Mesendoderm (in vitro differentiated cells): ENCODE measurements at regions not wholly inside any gene's neighbourhood (a gene's known extent, or its start where the extent isn't known, plus 50 kb on each side); places are given as distances from the start of the nearest gene placed in this dataset.

Experiments
- DNase-seq: peaks from one replicate; pipeline ENCODE4 v3.0.0; 2013
- H2AK5ac ChIP-seq: 2 replicates; pipeline ENCODE4 v1.6.1; 2013; ENCODE audit warnings: low read length, inconsistent platforms
- H2BK120ac ChIP-seq: 2 replicates; pipeline ENCODE4 v1.6.1; 2013; ENCODE audit warnings: low read depth, mild to moderate bottlenecking, low read length, moderate library complexity, mixed read lengths
- H2BK15ac ChIP-seq: replicated peaks from 2 replicates; pipeline ENCODE4 v1.6.1; 2013; ENCODE audit warnings: low read depth, mild to moderate bottlenecking, moderate library complexity
- H2BK5ac ChIP-seq: 2 replicates; pipeline ENCODE4 v1.6.1; 2013; ENCODE audit warnings: low read length, inconsistent platforms
- H3K18ac ChIP-seq: 2 replicates; pipeline ENCODE4 v1.6.1; 2013; ENCODE audit warnings: mild to moderate bottlenecking, low read length, mixed read lengths
- H3K23ac ChIP-seq: one replicate; pipeline ENCODE4 v1.6.1; 2013; ENCODE audit warnings: low read length
- H3K27ac ChIP-seq: 2 replicates; pipeline ENCODE4 v1.5.1; 2013; ENCODE audit warnings: low read depth, mild to moderate bottlenecking, inconsistent platforms, low read length, moderate library complexity
- H3K27me3 ChIP-seq: 2 replicates; pipeline ENCODE4 v1.6.1; 2013; ENCODE audit warnings: low read length, control low read depth, mild to moderate bottlenecking, inconsistent platforms; ENCODE audit not compliant: insufficient read depth, poor library complexity
- H3K36me3 ChIP-seq: 2 replicates; pipeline ENCODE4 v1.6.1; 2013; ENCODE audit warnings: low read length, inconsistent platforms; ENCODE audit not compliant: control insufficient read depth, insufficient read depth
- H3K4ac ChIP-seq: one replicate; pipeline ENCODE4 v1.6.1; 2013; ENCODE audit warnings: low read depth, mild to moderate bottlenecking, low read length, moderate library complexity
- H3K4me1 ChIP-seq: 2 replicates; pipeline ENCODE4 v1.6.1; 2013; ENCODE audit warnings: low read depth, low read length, inconsistent platforms; ENCODE audit not compliant: control insufficient read depth
- H3K4me2 ChIP-seq: 2 replicates; pipeline ENCODE4 v1.6.1; 2013; ENCODE audit warnings: low read length
- H3K4me3 ChIP-seq: 2 replicates; pipeline ENCODE4 v1.5.1; 2013; ENCODE audit warnings: mild to moderate bottlenecking, low read length
- H3K56ac ChIP-seq: one replicate; pipeline ENCODE4 v1.6.1; 2013; ENCODE audit warnings: low read length
- H3K79me1 ChIP-seq: 2 replicates; pipeline ENCODE4 v1.6.1; 2013; ENCODE audit warnings: low read length, inconsistent platforms
- H3K79me2 ChIP-seq: 2 replicates; pipeline ENCODE4 v1.6.1; 2013; ENCODE audit warnings: mild to moderate bottlenecking, low read length; ENCODE audit not compliant: control insufficient read depth, insufficient read depth
- H3K9ac ChIP-seq: 2 replicates; pipeline ENCODE4 v1.6.1; 2013; ENCODE audit warnings: low read length, inconsistent platforms
- H4K5ac ChIP-seq: one replicate; pipeline ENCODE4 v1.6.1; 2013; ENCODE audit warnings: low read length
- H4K8ac ChIP-seq: one replicate; pipeline ENCODE4 v1.6.1; 2013; ENCODE audit warnings: low read depth, mild to moderate bottlenecking, control low read depth, low read length, moderate library complexity
- WGBS: extraction: QIAGEN DNeasy Blood & Tissue Kit; methylation state at CpG from one replicate; pipeline ENCODE4 v1.1.7; 2013; ENCODE audit warnings: low lambda C conversion rate, missing lambda C conversion rate; ENCODE audit not compliant: insufficient coverage; ENCODE audit errors: extremely low coverage; 5-methylcytosine and 5-hydroxymethylcytosine counted together

DNA sequence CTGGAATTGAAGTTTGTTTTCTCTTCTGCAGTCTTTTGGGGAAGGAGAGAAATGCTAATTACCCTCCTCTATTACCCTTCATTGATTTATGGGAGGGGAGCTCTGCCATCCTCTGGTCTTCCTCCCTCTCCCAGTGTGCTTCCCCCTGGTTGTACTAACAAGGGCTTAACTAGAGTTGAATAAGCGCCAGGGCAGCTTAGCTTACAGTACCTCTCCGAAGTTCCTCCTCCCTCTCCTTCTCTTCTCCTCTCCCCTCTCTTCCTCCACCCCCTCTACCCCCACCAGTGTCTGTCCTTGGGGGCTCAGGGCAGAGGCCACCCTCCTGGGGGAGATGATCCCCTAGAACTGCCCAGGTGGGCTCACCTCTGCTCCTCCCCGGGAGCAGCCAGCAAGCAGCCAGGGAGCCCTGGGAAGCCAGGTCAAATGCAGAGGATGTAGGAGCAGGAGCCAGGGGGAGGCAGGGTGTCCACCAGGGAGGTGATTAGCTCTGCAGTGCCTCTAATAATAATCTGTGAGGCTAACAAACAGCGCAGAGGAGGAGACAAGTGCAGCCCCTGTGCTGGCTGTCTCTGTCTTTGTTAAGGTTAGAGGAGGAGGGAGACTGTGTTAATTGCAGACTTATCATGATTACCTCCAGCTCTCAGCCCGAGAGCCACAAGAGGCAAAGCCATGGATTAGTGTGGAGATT lies 191.6 kb upstream of the CADM1 start:
- no peak overlapping the region for H4K8ac ChIP-seq
- no CpG with 5 or more reads among the region's 5 CpGs for WGBS

DNA sequence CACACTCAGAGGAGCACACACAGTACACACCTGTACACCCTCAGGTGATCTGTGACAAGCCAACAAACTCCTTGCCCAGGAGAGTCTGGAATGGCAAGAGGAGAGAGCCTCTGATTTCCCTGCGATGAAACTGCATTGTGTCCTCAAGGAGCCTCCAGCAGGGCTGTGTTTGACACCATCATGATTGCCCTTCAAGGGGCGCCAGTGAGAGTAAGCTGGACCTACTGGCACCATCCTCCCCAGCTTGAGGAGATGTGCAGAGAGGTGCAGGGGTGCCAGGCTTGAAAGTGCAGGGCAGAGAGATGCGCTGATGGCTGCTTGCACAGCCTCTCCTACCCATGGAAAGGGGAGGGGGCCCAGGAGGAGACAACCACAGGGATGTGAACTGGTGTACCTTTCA lies 188.8 kb upstream of the CADM1 start:
- Histone ChIP-seq H4K5ac (no peak overlapping the region), H2BK15ac (no peak overlapping the region), H3K79me1 (no peaks in the 10 kb centered on the region), H3K4me2 (no peak overlapping the region), H2BK120ac (no peak overlapping the region), H3K9ac (no peak overlapping the region), H4K8ac (no peak overlapping the region), H3K79me2 (no peaks in the 10 kb centered on the region), H3K56ac (no peak overlapping the region), H3K36me3 (no peaks in the 10 kb centered on the region), H3K27me3 (no peaks in the 10 kb centered on the region), H3K23ac (no peak overlapping the region), H3K18ac (no peak overlapping the region), H3K4ac (no peak overlapping the region), H3K27ac (no peak overlapping the region), H2AK5ac (no peak overlapping the region), H3K4me3 (no peak overlapping the region), H3K4me1 (no peaks in the 10 kb centered on the region), H2BK5ac (no peak overlapping the region)
- no CpG with 5 or more reads among the region's 3 CpGs for WGBS
- DNase-seq: no peak

More for the DNA sequence above, 191.6 kb upstream of the CADM1 start:
- H3K36me3 ChIP-seq: no peaks in the 10 kb centered on the region
- no peak overlapping the region for H3K18ac ChIP-seq
- no peak overlapping the region for H3K27ac ChIP-seq
- no peak overlapping the region for H2BK15ac ChIP-seq
- no peaks in the 10 kb centered on the region for H3K79me1 ChIP-seq
- no peak overlapping the region for H2BK120ac ChIP-seq
- H3K56ac ChIP-seq: no peak overlapping the region
- H4K5ac ChIP-seq: no peak overlapping the region
- H3K4me2 ChIP-seq: no peak overlapping the region
- no peak overlapping the region for H3K23ac ChIP-seq
- no peak overlapping the region for H3K4me3 ChIP-seq
- no peaks in the 10 kb centered on the region for H3K27me3 ChIP-seq
- DNase-seq: no peak
- no peak overlapping the region for H3K4ac ChIP-seq
- H2BK5ac ChIP-seq: no peak overlapping the region
- H2AK5ac ChIP-seq: no peak overlapping the region
- H3K4me1 ChIP-seq: no peaks in the 10 kb centered on the region
- H3K9ac ChIP-seq: no peak overlapping the region
- H3K79me2 ChIP-seq: no peaks in the 10 kb centered on the region

GRCh38 chr11:115691030-115691429 lies 186.8 kb upstream of the CADM1 start:
- no peak overlapping the region for H3K4me3 ChIP-seq
- H2BK120ac ChIP-seq: no peak overlapping the region
- H3K79me1 ChIP-seq: no peaks in the 10 kb centered on the region
- H3K4me1 ChIP-seq: no peaks in the 10 kb centered on the region
- no peak for DNase-seq
- no peak overlapping the region for H4K5ac ChIP-seq
- no CpG with 5 or more reads among the region's 3 CpGs for WGBS
- H3K27me3 ChIP-seq: no peaks in the 10 kb centered on the region
- no peak overlapping the region for H4K8ac ChIP-seq
- no peaks in the 10 kb centered on the region for H3K79me2 ChIP-seq
- no peak overlapping the region for H3K56ac ChIP-seq
- H2AK5ac ChIP-seq: no peak overlapping the region
- H3K9ac ChIP-seq: no peak overlapping the region
- H3K23ac ChIP-seq: no peak overlapping the region
- H2BK15ac ChIP-seq: no peak overlapping the region
- no peak overlapping the region for H3K18ac ChIP-seq
- H3K36me3 ChIP-seq: no peaks in the 10 kb centered on the region
- no peak overlapping the region for H3K4ac ChIP-seq
- H3K4me2 ChIP-seq: no peak overlapping the region
- no peak overlapping the region for H3K27ac ChIP-seq
- no peak overlapping the region for H2BK5ac ChIP-seq

DNA sequence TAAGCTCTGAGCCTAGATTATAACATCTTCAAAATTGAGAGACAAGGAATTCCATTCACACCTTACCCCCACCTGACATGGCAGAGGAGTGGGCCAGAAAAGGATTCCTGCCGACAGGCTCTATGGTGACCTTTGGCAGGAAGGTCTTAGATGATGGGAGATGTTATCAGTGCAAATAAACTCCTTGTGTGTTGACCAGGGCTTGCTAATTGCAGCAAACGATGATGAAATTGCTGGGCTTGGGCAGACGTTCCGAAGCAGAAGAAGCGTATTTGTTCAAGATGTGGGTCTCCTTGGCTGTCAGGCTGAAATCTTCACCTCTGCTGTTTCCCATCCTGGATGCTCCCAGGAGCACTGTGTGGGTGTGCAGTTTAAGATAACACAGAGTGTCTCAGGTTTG lies 183.7 kb upstream of the CADM1 start:
- H3K36me3 ChIP-seq: no peaks in the 10 kb centered on the region
- no peaks in the 10 kb centered on the region for H3K79me1 ChIP-seq
- WGBS: no CpG with 5 or more reads among the region's 5 CpGs
- H3K4me1 ChIP-seq: no peaks in the 10 kb centered on the region
- H3K4me2 ChIP-seq: no peak overlapping the region
- H2BK15ac ChIP-seq: no peak overlapping the region
- H3K4me3 ChIP-seq: no peak overlapping the region
- H2BK120ac ChIP-seq: no peak overlapping the region
- H2AK5ac ChIP-seq: no peak overlapping the region
- H3K23ac ChIP-seq: no peak overlapping the region
- H3K9ac ChIP-seq: no peak overlapping the region
- no peak overlapping the region for H3K56ac ChIP-seq
- H4K8ac ChIP-seq: no peak overlapping the region
- no peak for DNase-seq
- H4K5ac ChIP-seq: no peak overlapping the region
- no peak overlapping the region for H2BK5ac ChIP-seq
- H3K79me2 ChIP-seq: no peaks in the 10 kb centered on the region
- no peak overlapping the region for H3K27ac ChIP-seq
- no peak overlapping the region for H3K18ac ChIP-seq
- H3K27me3 ChIP-seq: no peaks in the 10 kb centered on the region
- no peak overlapping the region for H3K4ac ChIP-seq

DNA sequence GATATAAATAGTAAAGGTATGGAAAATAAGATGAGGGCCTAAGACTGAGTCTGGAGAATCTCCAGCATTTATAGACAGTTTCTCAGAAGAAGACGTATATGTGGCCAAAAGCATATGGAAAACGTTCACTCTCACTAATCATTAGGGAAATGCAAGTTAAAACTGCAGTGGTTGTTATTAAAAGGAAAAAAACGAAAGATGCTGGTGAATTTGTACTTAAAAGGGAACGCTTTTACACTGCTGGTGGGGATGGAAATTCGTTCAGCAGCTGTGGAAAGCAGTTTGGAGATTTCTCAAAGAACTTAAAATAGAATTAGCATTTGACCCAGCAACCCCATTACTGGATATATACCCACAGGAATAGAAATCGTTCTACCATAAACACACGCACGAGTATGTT lies 180.5 kb upstream of the CADM1 start:
- DNase-seq: no peak
- Histone ChIP-seq H3K4ac (no peak overlapping the region), H2AK5ac (no peak overlapping the region), H2BK5ac (no peak overlapping the region), H3K79me2 (no peaks in the 10 kb centered on the region), H3K36me3 (no peaks in the 10 kb centered on the region), H3K9ac (no peak overlapping the region), H2BK15ac (no peak overlapping the region), H3K18ac (no peak overlapping the region), H3K27ac (no peak overlapping the region), H3K4me1 (no peaks in the 10 kb centered on the region), H3K79me1 (no peaks in the 10 kb centered on the region), H3K56ac (no peak overlapping the region), H4K5ac (no peak overlapping the region), H3K23ac (no peak overlapping the region), H4K8ac (no peak overlapping the region), H3K4me3 (no peak overlapping the region), H2BK120ac (no peak overlapping the region), H3K27me3 (no peaks in the 10 kb centered on the region), H3K4me2 (no peak overlapping the region)
- no CpG with 5 or more reads among the region's 8 CpGs for WGBS

GRCh38 chr11:115684135-115684534 lies 179.9 kb upstream of the CADM1 start:
- WGBS: no CpG with 5 or more reads among the region's 2 CpGs

More at GRCh38 chr11:115684135-115684534, 179.9 kb upstream of the CADM1 start:
- no peak overlapping the region for H3K4me3 ChIP-seq
- H3K23ac ChIP-seq: no peak overlapping the region
- no peaks in the 10 kb centered on the region for H3K36me3 ChIP-seq
- no peak overlapping the region for H3K56ac ChIP-seq
- H3K4me2 ChIP-seq: no peak overlapping the region
- no peak overlapping the region for H2BK120ac ChIP-seq
- no peak overlapping the region for H3K27ac ChIP-seq
- H2BK5ac ChIP-seq: no peak overlapping the region
- H2AK5ac ChIP-seq: no peak overlapping the region
- no peaks in the 10 kb centered on the region for H3K79me2 ChIP-seq
- no peak overlapping the region for H3K9ac ChIP-seq
- no peaks in the 10 kb centered on the region for H3K4me1 ChIP-seq
- H2BK15ac ChIP-seq: no peak overlapping the region
- H3K4ac ChIP-seq: no peak overlapping the region
- H4K5ac ChIP-seq: no peak overlapping the region
- no peaks in the 10 kb centered on the region for H3K27me3 ChIP-seq
- no peak overlapping the region for H3K18ac ChIP-seq
- H3K79me1 ChIP-seq: no peaks in the 10 kb centered on the region
- no peak for DNase-seq
- no peak overlapping the region for H4K8ac ChIP-seq
